ENCODE measurements at regions not wholly inside any gene's neighbourhood (a gene's known extent, or its start where the extent isn't known, plus 50 kb on each side); places are given as distances from the start of the nearest gene placed in this dataset.

- Histone ChIP-seq H3K36me3 (ENCODE audit: insufficient read depth, low read length) (no peaks in the 10 kb centered on the region), H3K79me2 (ENCODE audit: insufficient read depth, low read length) (no peaks in the 10 kb centered on the region), H3K27me3 (ENCODE audit: insufficient read depth, low read length) (no peaks in the 10 kb centered on the region; the same call in 1 of the 2 replicates), H2AFZ (ENCODE audit: low read length) (no peak overlapping the region), H4K20me1 (ENCODE audit: insufficient read depth, low read length) (no peaks in the 10 kb centered on the region), H3K9ac (ENCODE audit: low read length) (no peak overlapping the region), H3K4me2 (ENCODE audit: low read length) (no peak overlapping the region), H3K4me3 (ENCODE audit: low read depth, low read length, poor library complexity, severe bottlenecking) (no peak overlapping the region), H3F3A (ENCODE audit: insufficient read depth, low read length) (no peaks in the 10 kb centered on the region), H3K4me1 (ENCODE audit: insufficient read depth, low read length, severe bottlenecking) (no peaks in the 10 kb centered on the region), H3K27ac (ENCODE audit: low read depth, low read length, poor library complexity, severe bottlenecking) (no peak overlapping the region), H3K9me2 (ENCODE audit: low read depth, low read length) (no peaks in the 10 kb centered on the region), H3K9me3 (ENCODE audit: low read length) (no peaks in the 10 kb centered on the region)
- TF ChIP-seq CTCF (IDR thresholded peaks at IDR 0.05; ENCODE audit: low read length) (no peak), EZH2 (IDR thresholded peaks at IDR 0.05; ENCODE audit: borderline replicate concordance, low read length) (no peak)
These were observed 98.1 kb downstream of the LRRC30 start for GRCh38 chr18:7329016-7329415.

GRCh38 chr18:7332452-7332851 is 101.6 kb downstream of the LRRC30 start:
- Histone ChIP-seq H3F3A (ENCODE audit: insufficient read depth, low read length) (no peaks in the 10 kb centered on the region), H3K27me3 (ENCODE audit: insufficient read depth, low read length) (no peaks in the 10 kb centered on the region), H3K27ac (ENCODE audit: low read depth, low read length, poor library complexity, severe bottlenecking) (no peak overlapping the region), H3K4me1 (ENCODE audit: insufficient read depth, low read length, severe bottlenecking) (no peaks in the 10 kb centered on the region), H3K9me3 (ENCODE audit: low read length) (no peaks in the 10 kb centered on the region), H4K20me1 (ENCODE audit: insufficient read depth, low read length) (no peaks in the 10 kb centered on the region), H3K36me3 (ENCODE audit: insufficient read depth, low read length) (no peaks in the 10 kb centered on the region), H3K9ac (ENCODE audit: low read length) (no peak overlapping the region), H3K79me2 (ENCODE audit: insufficient read depth, low read length) (no peaks in the 10 kb centered on the region), H3K4me2 (ENCODE audit: low read length) (no peak overlapping the region), H2AFZ (ENCODE audit: low read length) (no peak overlapping the region), H3K4me3 (ENCODE audit: low read depth, low read length, poor library complexity, severe bottlenecking) (no peak overlapping the region), H3K9me2 (ENCODE audit: low read depth, low read length) (no peaks in the 10 kb centered on the region)
- TF ChIP-seq CTCF (IDR thresholded peaks at IDR 0.05; ENCODE audit: low read length) (no peak), EZH2 (IDR thresholded peaks at IDR 0.05; ENCODE audit: borderline replicate concordance, low read length) (no peak)

- Histone ChIP-seq H3K4me1 (ENCODE audit: insufficient read depth, low read length, severe bottlenecking) (no peaks in the 10 kb centered on the region), H3K4me3 (ENCODE audit: low read depth, low read length, poor library complexity, severe bottlenecking) (no peak overlapping the region), H3K79me2 (ENCODE audit: insufficient read depth, low read length) (no peaks in the 10 kb centered on the region), H2AFZ (ENCODE audit: low read length) (no peak overlapping the region), H3F3A (ENCODE audit: insufficient read depth, low read length) (no peaks in the 10 kb centered on the region), H3K4me2 (ENCODE audit: low read length) (no peak overlapping the region), H3K9me3 (ENCODE audit: low read length) (no peaks in the 10 kb centered on the region), H3K27ac (ENCODE audit: low read depth, low read length, poor library complexity, severe bottlenecking) (no peak overlapping the region), H3K27me3 (ENCODE audit: insufficient read depth, low read length) (no peaks in the 10 kb centered on the region), H3K9me2 (ENCODE audit: low read depth, low read length) (no peaks in the 10 kb centered on the region), H3K9ac (ENCODE audit: low read length) (no peak overlapping the region), H4K20me1 (ENCODE audit: insufficient read depth, low read length) (no peaks in the 10 kb centered on the region), H3K36me3 (ENCODE audit: insufficient read depth, low read length) (no peaks in the 10 kb centered on the region)
- no peak for TF ChIP-seq CTCF (IDR thresholded peaks at IDR 0.05; ENCODE audit: low read length)
- no peak for TF ChIP-seq EZH2 (IDR thresholded peaks at IDR 0.05; ENCODE audit: borderline replicate concordance, low read length)
These were observed 102.2 kb downstream of the LRRC30 start for GRCh38 chr18:7333025-7333562.
